ENCODE measurements at regions not wholly inside any gene's neighbourhood (a gene's known extent, or its start where the extent isn't known, plus 50 kb on each side); places are given as distances from the start of the nearest gene placed in this dataset.
"Not testable (repeated sequence)": the region's sequence is repeated elsewhere in the genome, so short reads cannot be mapped to it uniquely, and the experiment has no call there.

DNA sequence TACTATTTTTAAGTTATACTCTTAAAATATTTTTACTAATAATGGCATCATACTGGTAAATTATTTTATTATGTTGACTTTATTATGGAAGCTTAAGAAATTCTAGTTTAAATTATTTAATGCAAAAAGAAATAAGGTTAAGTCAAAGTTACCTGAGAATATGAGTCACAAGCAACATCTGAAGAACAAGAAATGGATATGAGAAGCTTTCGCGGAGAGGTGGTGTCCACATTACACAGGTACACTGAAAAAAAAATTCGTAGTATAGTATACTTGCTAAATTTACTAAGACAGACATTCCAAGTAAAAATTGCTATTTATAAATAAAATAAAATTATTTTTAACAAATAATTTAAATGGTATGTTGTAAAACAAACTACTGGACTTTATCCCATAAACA is 143.8 kb downstream of the AVL9 start:
- no peak overlapping the region for H3K4me3 ChIP-seq (ENCODE audit: low read depth, low read length)
- TF ChIP-seq, protein P1, sequence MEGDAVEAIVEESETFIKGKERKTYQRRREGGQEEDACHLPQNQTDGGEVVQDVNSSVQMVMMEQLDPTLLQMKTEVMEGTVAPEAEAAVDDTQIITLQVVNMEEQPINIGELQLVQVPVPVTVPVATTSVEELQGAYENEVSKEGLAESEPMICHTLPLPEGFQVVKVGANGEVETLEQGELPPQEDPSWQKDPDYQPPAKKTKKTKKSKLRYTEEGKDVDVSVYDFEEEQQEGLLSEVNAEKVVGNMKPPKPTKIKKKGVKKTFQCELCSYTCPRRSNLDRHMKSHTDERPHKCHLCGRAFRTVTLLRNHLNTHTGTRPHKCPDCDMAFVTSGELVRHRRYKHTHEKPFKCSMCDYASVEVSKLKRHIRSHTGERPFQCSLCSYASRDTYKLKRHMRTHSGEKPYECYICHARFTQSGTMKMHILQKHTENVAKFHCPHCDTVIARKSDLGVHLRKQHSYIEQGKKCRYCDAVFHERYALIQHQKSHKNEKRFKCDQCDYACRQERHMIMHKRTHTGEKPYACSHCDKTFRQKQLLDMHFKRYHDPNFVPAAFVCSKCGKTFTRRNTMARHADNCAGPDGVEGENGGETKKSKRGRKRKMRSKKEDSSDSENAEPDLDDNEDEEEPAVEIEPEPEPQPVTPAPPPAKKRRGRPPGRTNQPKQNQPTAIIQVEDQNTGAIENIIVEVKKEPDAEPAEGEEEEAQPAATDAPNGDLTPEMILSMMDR (IDR thresholded peaks at IDR 0.05; ENCODE audit: insufficient read depth, low read length, missing control alignments): no peak
- no peak for DNase-seq (ENCODE audit: low read depth, low spot score)
- ChIA-PET CTCF (no interaction called here), POLR2A (no interaction called here)

DNA sequence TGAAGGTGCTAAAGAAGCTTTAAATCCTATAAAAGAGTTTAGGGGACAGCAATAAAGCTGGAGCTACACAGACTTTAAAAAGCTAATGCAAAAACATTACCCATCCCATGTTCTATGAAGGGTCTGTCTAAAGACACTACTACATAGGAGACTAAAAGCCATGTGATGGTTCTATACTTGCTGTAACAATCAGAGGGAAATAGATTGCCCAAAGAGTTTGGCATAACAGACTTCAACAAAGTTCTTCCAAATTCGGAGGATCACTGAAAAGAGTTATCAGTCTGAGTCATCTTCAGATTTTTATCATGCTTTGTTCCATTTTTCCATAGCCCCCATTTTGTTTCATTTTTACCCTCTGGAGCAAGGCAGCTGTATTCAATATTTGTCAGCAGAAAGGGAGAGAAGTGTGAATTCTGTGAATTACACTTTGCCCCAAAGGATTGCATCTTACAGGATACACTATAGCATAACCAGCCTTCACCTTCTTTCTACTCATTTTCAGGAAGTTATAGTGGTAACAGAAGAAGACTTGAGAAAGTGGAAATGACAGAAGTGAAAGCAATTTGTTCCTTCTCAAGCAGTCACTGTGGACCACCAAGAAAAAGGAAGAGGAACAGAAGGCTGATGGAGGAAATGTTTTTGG is 143.3 kb downstream of the AVL9 start:
- POLR2A ChIA-PET; H3K4me3 ChIP-seq (ENCODE audit: low read depth, low read length); DNase-seq (ENCODE audit: low read depth, low spot score); CTCF ChIA-PET: not testable (repeated sequence)
